ENCODE measurements at regions not wholly inside any gene's neighbourhood (a gene's known extent, or its start where the extent isn't known, plus 50 kb on each side); places are given as distances from the start of the nearest gene placed in this dataset.

- Histone ChIP-seq H3K9me3 (ENCODE audit: insufficient read depth, low read depth, low read length) (no peaks in the 10 kb centered on the region), H3K9ac (ENCODE audit: low read depth, low read length, poor library complexity, severe bottlenecking) (no peak overlapping the region), H3K27me3 (ENCODE audit: insufficient read depth, low read length, poor library complexity, severe bottlenecking) (no peaks in the 10 kb centered on the region), H4K20me1 (ENCODE audit: insufficient read depth, low read length, poor library complexity, severe bottlenecking) (no peaks in the 10 kb centered on the region), H3F3A (ENCODE audit: low read depth) (no peaks in the 10 kb centered on the region), H2AFZ (ENCODE audit: low read length) (no peak overlapping the region), H3K4me1 (ENCODE audit: insufficient read depth, low read length, poor library complexity, severe bottlenecking) (peaks cover 12% of the 10 kb centered on the region), H3K9me2 (replicated peaks; ENCODE audit: low read depth, low read length) (no peaks in the 10 kb centered on the region), H3K4me2 (ENCODE audit: low read depth, low read length, poor library complexity, severe bottlenecking) (no peak overlapping the region), H3K36me3 (ENCODE audit: insufficient read depth, low read length) (no peaks in the 10 kb centered on the region), H3K79me2 (ENCODE audit: insufficient read depth, low read length) (no peaks in the 10 kb centered on the region), H3K4me3 (ENCODE audit: low read length, poor library complexity, severe bottlenecking) (no peak overlapping the region)
- TF ChIP-seq CTCF (conservative IDR thresholded peaks at IDR 0.05; ENCODE audit: low read length) (no peak), EZH2phosphoT487 (IDR thresholded peaks at IDR 0.05; ENCODE audit: borderline replicate concordance) (no peak)
These were observed 69.0 kb upstream of the CNKSR3 start for GRCh38 chr6:154579485-154579884.

- Histone ChIP-seq H3K4me3 (ENCODE audit: low read length, poor library complexity, severe bottlenecking) (no peak overlapping the region), H3K9me3 (ENCODE audit: insufficient read depth, low read depth, low read length) (no peaks in the 10 kb centered on the region), H2AFZ (ENCODE audit: low read length) (no peak overlapping the region), H3K4me1 (ENCODE audit: insufficient read depth, low read length, poor library complexity, severe bottlenecking) (peaks cover 12% of the 10 kb centered on the region), H3K79me2 (ENCODE audit: insufficient read depth, low read length) (no peaks in the 10 kb centered on the region), H3K27me3 (ENCODE audit: insufficient read depth, low read length, poor library complexity, severe bottlenecking) (no peaks in the 10 kb centered on the region), H4K20me1 (ENCODE audit: insufficient read depth, low read length, poor library complexity, severe bottlenecking) (no peaks in the 10 kb centered on the region), H3F3A (ENCODE audit: low read depth) (no peaks in the 10 kb centered on the region), H3K4me2 (ENCODE audit: low read depth, low read length, poor library complexity, severe bottlenecking) (peak overlapping the region; percentile 10), H3K9me2 (replicated peaks; ENCODE audit: low read depth, low read length) (no peaks in the 10 kb centered on the region), H3K36me3 (ENCODE audit: insufficient read depth, low read length) (no peaks in the 10 kb centered on the region), H3K9ac (ENCODE audit: low read depth, low read length, poor library complexity, severe bottlenecking) (no peak overlapping the region)
- TF ChIP-seq EZH2phosphoT487 (IDR thresholded peaks at IDR 0.05; ENCODE audit: borderline replicate concordance) (no peak), CTCF (conservative IDR thresholded peaks at IDR 0.05; ENCODE audit: low read length) (no peak)
These were observed 70.1 kb upstream of the CNKSR3 start for GRCh38 chr6:154580397-154581135.

DNA sequence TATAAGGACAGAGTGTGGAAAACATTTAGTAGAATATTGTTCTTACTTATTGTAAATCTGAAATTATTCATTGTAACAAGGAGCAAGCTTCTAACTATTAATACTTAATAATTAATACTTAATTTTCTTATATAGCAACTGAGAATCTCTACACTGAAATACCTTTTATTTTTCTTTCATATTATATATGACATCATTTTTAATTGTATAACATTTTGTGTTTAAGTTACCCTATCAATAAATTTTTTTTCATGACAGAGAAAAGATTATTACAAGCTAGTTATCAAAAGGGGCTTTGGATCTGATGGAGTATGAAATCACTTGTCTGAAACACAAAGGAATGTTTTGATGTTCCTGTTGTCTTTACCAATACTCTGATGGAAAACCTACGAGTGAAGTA lies 72.2 kb upstream of the CNKSR3 start:
- no peaks in the 10 kb centered on the region for H3K9me3 ChIP-seq (ENCODE audit: insufficient read depth, low read depth, low read length)
- no peak overlapping the region for H3K4me3 ChIP-seq (ENCODE audit: low read length, poor library complexity, severe bottlenecking)
- no peaks in the 10 kb centered on the region for H3K79me2 ChIP-seq (ENCODE audit: insufficient read depth, low read length)
- H3K9ac ChIP-seq (ENCODE audit: low read depth, low read length, poor library complexity, severe bottlenecking), result no peak overlapping the region
- H3F3A ChIP-seq (ENCODE audit: low read depth), result no peaks in the 10 kb centered on the region
- H4K20me1 ChIP-seq (ENCODE audit: insufficient read depth, low read length, poor library complexity, severe bottlenecking), result no peaks in the 10 kb centered on the region
- H3K4me1 ChIP-seq (ENCODE audit: insufficient read depth, low read length, poor library complexity, severe bottlenecking), result peaks cover 12% of the 10 kb centered on the region
- no peaks in the 10 kb centered on the region for H3K9me2 ChIP-seq (replicated peaks; ENCODE audit: low read depth, low read length)
- H3K27me3 ChIP-seq (ENCODE audit: insufficient read depth, low read length, poor library complexity, severe bottlenecking), result no peaks in the 10 kb centered on the region
- TF ChIP-seq EZH2phosphoT487 (IDR thresholded peaks at IDR 0.05; ENCODE audit: borderline replicate concordance) (no peak), CTCF (conservative IDR thresholded peaks at IDR 0.05; ENCODE audit: low read length) (no peak)
- H3K36me3 ChIP-seq (ENCODE audit: insufficient read depth, low read length), result no peaks in the 10 kb centered on the region
- H2AFZ ChIP-seq (ENCODE audit: low read length), result no peak overlapping the region
- no peak overlapping the region for H3K4me2 ChIP-seq (ENCODE audit: low read depth, low read length, poor library complexity, severe bottlenecking)
